Caco-2 (cell line): ENCODE measurements at regions not wholly inside any gene's neighbourhood (a gene's known extent, or its start where the extent isn't known, plus 50 kb on each side); places are given as distances from the start of the nearest gene placed in this dataset.

ENCODE experiments used
- BruUV-seq: library from RNA; stranded (reverse); fragments of 400-500 nt; replicated peaks from 2 replicates; lab custom pipeline; 2021; lab: Mats Ljungman, UMichigan
- CTCF ChIA-PET: fragments of 300-600 bp; sonication (Branson Sonifier 250); formaldehyde crosslinking; loops from one replicate; lab custom pipeline; 2022; ENCODE audit warnings: antibody characterized with exemption; lab: Charles Lee
- POLR2A ChIA-PET: fragments of 300-600 bp; sonication (Branson Sonifier 250); formaldehyde crosslinking; loops from one replicate; lab custom pipeline; 2022; ENCODE audit warnings: antibody characterized with exemption; lab: Charles Lee
- DNase-seq, 2 experiments: peaks; one replicate each; pipeline versions ENCODE4 v3.0.0 to v3.0.0-alpha.2; 2020 to 2022
- H3K27me3 ChIP-seq: replicated peaks from 2 replicates; pipeline ENCODE4 v1.6.0; 2011; ENCODE audit warnings: low read length; ENCODE audit not compliant: control insufficient read depth, insufficient read depth
- H3K36me3 ChIP-seq: 2 replicates; pipeline ENCODE4 v1.5.1; 2011; ENCODE audit warnings: low read length; ENCODE audit not compliant: control insufficient read depth, insufficient read depth
- H3K4me1 ChIP-seq: fragments of 250-450 bp; sonication (Bioruptor Pico); 2 replicates; pipeline ENCODE4 v1.5.1; 2020; ENCODE audit warnings: mild to moderate bottlenecking
- H3K4me3 ChIP-seq: 2 replicates; pipeline ENCODE4 v1.5.1; 2011; ENCODE audit warnings: low read depth, mild to moderate bottlenecking, control low read depth, low read length
- H3K9me3 ChIP-seq: fragments of 250-450 bp; sonication (Bioruptor Pico); 2 replicates; pipeline ENCODE4 v1.5.1; 2020; ENCODE audit warnings: mild to moderate bottlenecking, moderate library complexity
- H3K27ac Mint-ChIP-seq: one replicate; pipeline ENCODE4 v1.8.0; 2022; ENCODE audit warnings: mixed read lengths; ENCODE audit not compliant: unreplicated experiment
- H3K27me3 Mint-ChIP-seq: one replicate; pipeline ENCODE4 v1.8.0; 2022; ENCODE audit warnings: mixed read lengths; ENCODE audit not compliant: insufficient read depth, unreplicated experiment
- H3K36me3 Mint-ChIP-seq: one replicate; pipeline ENCODE4 v1.8.0; 2022; ENCODE audit warnings: mild to moderate bottlenecking, mixed read lengths; ENCODE audit not compliant: insufficient read depth, unreplicated experiment
- H3K4me1 Mint-ChIP-seq: one replicate; pipeline ENCODE4 v1.8.0; 2022; ENCODE audit warnings: low read depth, mixed read lengths; ENCODE audit not compliant: unreplicated experiment
- H3K4me3 Mint-ChIP-seq: one replicate; pipeline ENCODE4 v1.8.0; 2022; ENCODE audit warnings: mild to moderate bottlenecking, moderate library complexity, mixed read lengths; ENCODE audit not compliant: unreplicated experiment
- H3K9me3 Mint-ChIP-seq: one replicate; pipeline ENCODE4 v1.8.0; 2022; ENCODE audit warnings: mixed read lengths; ENCODE audit not compliant: unreplicated experiment
- CTCF ChIP-seq, 2 experiments: fragments of 200-600 bp in 1 of 2; IDR thresholded peaks; 1 replicate in 1 of 2; 2 replicates in 1 of 2; pipeline versions ENCODE4 v1.5.1 to v1.8.0; 2011 to 2022; ENCODE audit warnings: antibody characterized with exemption in 1 of 2, control low read depth in 1 of 2, inconsistent platforms in 1 of 2, low read depth in 1 of 2, low read length in 1 of 2, mild to moderate bottlenecking in 1 of 2, moderate library complexity in 1 of 2; ENCODE audit not compliant: insufficient read depth in 1 of 2, severe bottlenecking in 1 of 2, unreplicated experiment in 1 of 2
- intact Hi-C: fragments of 100-400 bp; cut with micrococcal nuclease; formaldehyde crosslinking; loops from one replicate; pipeline ENCODE4 v1.10.0; 2022; ENCODE audit not compliant: unreplicated experiment

DNA sequence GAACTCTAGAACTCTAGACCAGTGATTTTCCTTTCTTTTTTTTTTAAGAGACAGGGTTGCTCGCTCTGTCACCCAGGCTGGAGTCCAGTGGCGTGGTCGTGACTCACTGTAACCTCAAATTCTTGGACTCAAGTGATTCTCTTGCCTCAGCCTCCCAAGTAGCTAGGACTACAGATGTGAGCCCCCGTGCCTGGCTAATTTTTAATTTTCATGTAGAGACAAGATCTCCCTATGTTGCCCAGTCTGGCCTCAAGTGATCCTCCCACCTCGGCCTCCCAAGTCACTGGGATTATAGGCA, 359.6 kb downstream of the SHQ1 start:
- Mint-ChIP-seq H3K4me3 (no peak overlapping the region), H3K4me1 (peaks cover 20% of the 10 kb centered on the region), H3K27me3 (no peaks in the 10 kb centered on the region), H3K9me3 (no peaks in the 10 kb centered on the region), H3K36me3 (no peaks in the 10 kb centered on the region), H3K27ac (no peak overlapping the region)
- CTCF ChIA-PET, result no interaction called here
- no peaks in the 10 kb centered on the region for H3K27me3 ChIP-seq
- POLR2A ChIA-PET, result no interaction called here
- no peak overlapping the region for H3K4me3 ChIP-seq
- H3K9me3 ChIP-seq, result no peaks in the 10 kb centered on the region
- H3K4me1 ChIP-seq, result peaks cover 12% of the 10 kb centered on the region
- no peaks in the 10 kb centered on the region for H3K36me3 ChIP-seq
- BruUV-seq, result no TSS peak
- intact Hi-C loops, result no loop called here
- no peak for TF ChIP-seq CTCF (IDR thresholded peaks at IDR 0.05; ENCODE audit: insufficient read depth in 1 of 2, low read depth in 1 of 2, low read length in 1 of 2, severe bottlenecking in 1 of 2, unreplicated experiment in 1 of 2)
- DNase-seq, result no peak

DNA sequence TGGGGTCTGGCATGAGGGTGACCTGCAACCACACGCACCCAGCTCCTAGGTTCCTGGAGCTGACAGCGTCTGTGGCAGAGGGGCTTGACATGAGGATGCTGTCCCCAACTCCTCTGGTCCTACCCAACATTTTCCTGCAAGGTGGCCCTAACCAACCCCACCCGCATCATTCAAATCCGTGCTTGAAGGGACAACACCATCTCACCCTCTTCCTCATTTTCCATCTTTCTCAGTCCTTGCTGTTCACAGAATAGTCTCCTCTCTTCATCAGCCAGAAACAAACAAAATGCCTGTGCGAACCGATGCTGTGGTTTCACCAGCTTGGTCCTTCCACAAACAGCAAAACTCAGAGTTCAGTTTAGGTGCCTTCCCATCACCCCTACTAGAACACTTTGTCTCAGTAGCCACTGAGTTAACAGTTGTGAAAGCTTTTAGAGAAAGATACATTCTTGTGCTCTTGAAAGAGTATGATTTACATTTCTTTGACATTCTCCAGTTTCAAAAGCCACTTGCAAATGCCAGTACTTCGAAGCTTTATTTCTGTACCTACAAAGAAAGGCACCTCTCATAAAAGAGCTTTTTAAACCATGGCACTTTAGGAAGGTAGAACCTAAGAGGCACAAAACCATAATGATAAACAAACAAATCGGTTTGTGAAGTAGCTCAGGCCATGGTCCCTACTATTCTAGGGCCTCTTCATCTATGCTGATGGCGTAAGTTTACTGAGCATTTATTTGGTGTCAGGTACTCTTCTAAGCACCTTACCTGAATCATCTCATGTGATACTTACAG, 360.1 kb downstream of the SHQ1 start:
- intact Hi-C loops, result no loop called here
- no peaks in the 10 kb centered on the region for H3K9me3 Mint-ChIP-seq
- no peak overlapping the region for H3K4me3 ChIP-seq
- no peaks in the 10 kb centered on the region for H3K36me3 Mint-ChIP-seq
- no peak for TF ChIP-seq CTCF (IDR thresholded peaks at IDR 0.05; ENCODE audit: insufficient read depth in 1 of 2, low read depth in 1 of 2, low read length in 1 of 2, severe bottlenecking in 1 of 2, unreplicated experiment in 1 of 2)
- peak overlapping the region; percentile 79 for H3K27ac Mint-ChIP-seq
- peaks cover 20% of the 10 kb centered on the region for H3K4me1 Mint-ChIP-seq
- no peak overlapping the region for H3K4me3 Mint-ChIP-seq
- ChIA-PET POLR2A (interaction anchor here (0.9 kb wide), 1 partner anchor 41 kb away, joined by 3 read pairs; no protein-coding TSS in a partner anchor), CTCF (no interaction called here)
- no peaks in the 10 kb centered on the region for H3K27me3 Mint-ChIP-seq
- H3K4me1 ChIP-seq, result peaks cover 15% of the 10 kb centered on the region
- no peaks in the 10 kb centered on the region for H3K9me3 ChIP-seq
- no peak for DNase-seq
- BruUV-seq, result no TSS peak
- H3K36me3 ChIP-seq, result no peaks in the 10 kb centered on the region
- H3K27me3 ChIP-seq, result no peaks in the 10 kb centered on the region

DNA sequence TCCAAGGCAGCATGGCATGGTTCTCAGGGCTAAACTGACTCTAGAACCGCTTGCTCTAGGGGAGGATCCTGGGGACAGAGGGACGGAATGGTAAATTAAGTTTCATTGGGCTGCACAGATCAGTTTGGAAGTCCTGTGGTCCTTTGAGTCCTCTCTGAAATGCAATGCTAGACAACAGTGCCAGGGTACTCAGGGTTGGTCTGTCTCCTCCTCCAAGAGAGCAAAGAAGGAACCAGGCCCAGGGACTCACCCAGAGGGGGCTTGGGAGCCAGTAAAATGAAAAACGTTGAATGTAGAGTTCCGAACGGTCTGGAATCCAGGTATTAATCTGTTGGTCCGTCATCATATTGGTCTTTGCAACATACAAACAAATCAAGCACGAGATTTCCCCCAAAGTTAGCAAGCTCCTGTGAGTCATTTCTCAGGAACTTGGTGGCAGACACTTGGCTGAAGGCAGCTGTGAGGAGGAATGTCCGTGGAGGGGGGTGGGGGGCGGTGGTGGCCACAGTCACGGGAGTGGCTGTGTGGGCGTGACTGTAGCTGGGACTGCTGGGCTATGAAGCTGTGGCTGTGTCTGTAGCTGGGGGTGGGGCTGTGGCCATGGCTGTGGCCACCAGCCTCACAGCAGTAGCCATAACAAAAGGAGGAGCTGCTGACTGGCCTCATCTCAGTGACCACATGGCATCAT, 361.0 kb downstream of the SHQ1 start:
- ChIA-PET CTCF (no interaction called here), POLR2A (interaction anchor here (0.9 kb wide), 1 partner anchor 40 kb away, joined by 3 read pairs; no protein-coding TSS in a partner anchor)
- H3K36me3 ChIP-seq, result no peaks in the 10 kb centered on the region
- DNase-seq, result peak; percentile 54 to 82
- H3K4me1 Mint-ChIP-seq, result peaks cover 27% of the 10 kb centered on the region
- BruUV-seq, result no TSS peak
- H3K27me3 Mint-ChIP-seq, result no peaks in the 10 kb centered on the region
- peaks cover 21% of the 10 kb centered on the region for H3K4me1 ChIP-seq
- intact Hi-C loops, result no loop called here
- no peak for TF ChIP-seq CTCF (IDR thresholded peaks at IDR 0.05; ENCODE audit: insufficient read depth in 1 of 2, low read depth in 1 of 2, low read length in 1 of 2, severe bottlenecking in 1 of 2, unreplicated experiment in 1 of 2)
- H3K9me3 Mint-ChIP-seq, result no peaks in the 10 kb centered on the region
- H3K27ac Mint-ChIP-seq, result peak overlapping the region; percentile 79
- no peaks in the 10 kb centered on the region for H3K36me3 Mint-ChIP-seq
- no peaks in the 10 kb centered on the region for H3K9me3 ChIP-seq
- H3K27me3 ChIP-seq, result no peaks in the 10 kb centered on the region
- no peak overlapping the region for H3K4me3 ChIP-seq
- H3K4me3 Mint-ChIP-seq, result peak overlapping the region; percentile 16
